ENCODE measurements at regions not wholly inside any gene's neighbourhood (a gene's known extent, or its start where the extent isn't known, plus 50 kb on each side); places are given as distances from the start of the nearest gene placed in this dataset.

GRCh38 chr10:21069278-21069677 lies 172.2 kb upstream of the NEBL start:
- Histone ChIP-seq H3K36me3 (ENCODE audit: control insufficient read depth in 2 of 2, extremely low read depth in 1 of 2, insufficient read depth in 2 of 2, low read length in 2 of 2) (no peaks in the 10 kb centered on the region), H3K9me3 (ENCODE audit: control insufficient read depth, low read depth, low read length) (no peaks in the 10 kb centered on the region), H3K4me1 (ENCODE audit: control insufficient read depth, extremely low read depth, insufficient read depth, low read length) (no peaks in the 10 kb centered on the region), H4K20me1 (ENCODE audit: control insufficient read depth, extremely low read depth, insufficient read depth, low read length) (no peaks in the 10 kb centered on the region), H2AFZ (ENCODE audit: control insufficient read depth, low read length) (no peak overlapping the region), H3K9ac (ENCODE audit: control insufficient read depth, extremely low read depth, insufficient read depth, low read length) (no peak overlapping the region), H3K4me2 (ENCODE audit: control insufficient read depth, extremely low read depth, insufficient read depth, low read depth, low read length) (no peak overlapping the region), H3K27ac (ENCODE audit: control insufficient read depth, insufficient read depth, low read length) (no peak overlapping the region), H3K79me2 (ENCODE audit: control insufficient read depth, insufficient read depth, low read length) (no peaks in the 10 kb centered on the region), H3K9me1 (ENCODE audit: control insufficient read depth, extremely low read depth, insufficient read depth, low read length) (no peaks in the 10 kb centered on the region), H3K4me3 (ENCODE audit: control insufficient read depth in 2 of 3, extremely low read depth in 1 of 3, insufficient read depth in 2 of 3, low read depth in 1 of 3, low read length in 3 of 3) (no peak overlapping the region), H3K27me3 (ENCODE audit: control insufficient read depth, extremely low read depth, insufficient read depth, low read length) (no peaks in the 10 kb centered on the region)
- FAIRE-seq (no peak), DNase-seq (ENCODE audit: low read depth, low spot score) (no peak)
- dilution Hi-C loops (cut with MboI; ENCODE audit: extremely low pct_ligation_motif_present, low sequenced_read_pairs), result no loop called here
- TF ChIP-seq CTCF (optimal IDR thresholded peaks at IDR 0.05 in 1 of 3, IDR thresholded peaks at IDR 0.05 in 1 of 3, conservative IDR thresholded peaks at IDR 0.05 in 1 of 3; ENCODE audit: extremely low read depth in 1 of 3, insufficient read depth in 2 of 3, low read length in 3 of 3), result no peak
- no peak for TF ChIP-seq EZH2 (IDR thresholded peaks at IDR 0.05; ENCODE audit: low read length)

DNA sequence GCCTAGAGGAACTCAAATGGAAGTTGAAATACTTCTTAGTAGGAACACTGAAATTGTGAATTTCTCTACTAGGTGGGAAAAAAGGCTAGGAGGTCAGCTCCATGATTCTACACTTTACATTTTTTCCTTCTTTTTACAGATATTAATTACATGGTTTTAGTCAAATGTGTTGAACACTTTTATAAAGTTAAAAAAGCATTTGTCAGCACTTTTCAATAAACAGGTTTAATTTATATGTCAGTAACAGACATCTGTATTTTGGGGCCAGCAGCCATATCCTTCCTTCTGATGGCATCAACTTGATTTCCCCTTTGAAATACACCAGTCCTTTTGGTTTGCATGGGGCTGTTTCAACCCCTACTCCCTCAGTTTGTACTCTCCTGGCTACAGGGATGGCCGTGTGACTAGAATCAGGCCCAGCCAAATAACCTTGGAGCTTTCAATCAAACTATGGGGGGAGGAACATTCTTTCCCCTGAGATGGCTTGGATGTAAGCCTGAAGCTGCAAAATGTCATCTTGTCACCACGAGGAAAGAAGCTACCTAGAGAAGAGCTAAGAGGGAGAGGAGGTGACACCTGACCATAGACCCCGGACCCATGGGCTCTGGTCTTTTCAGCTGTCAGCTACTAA lies 171.0 kb upstream of the NEBL start:
- dilution Hi-C loops (cut with MboI; ENCODE audit: extremely low pct_ligation_motif_present, low sequenced_read_pairs), result no loop called here
- DNase-seq (ENCODE audit: low read depth, low spot score) (no peak), FAIRE-seq (no peak)
- no peaks in the 10 kb centered on the region for H3K4me1 ChIP-seq (ENCODE audit: control insufficient read depth, extremely low read depth, insufficient read depth, low read length)
- H3K4me3 ChIP-seq (ENCODE audit: control insufficient read depth in 2 of 3, extremely low read depth in 1 of 3, insufficient read depth in 2 of 3, low read depth in 1 of 3, low read length in 3 of 3), result no peak overlapping the region
- no peaks in the 10 kb centered on the region for H3K79me2 ChIP-seq (ENCODE audit: control insufficient read depth, insufficient read depth, low read length)
- no peak overlapping the region for H3K4me2 ChIP-seq (ENCODE audit: control insufficient read depth, extremely low read depth, insufficient read depth, low read depth, low read length)
- no peaks in the 10 kb centered on the region for H3K27me3 ChIP-seq (ENCODE audit: control insufficient read depth, extremely low read depth, insufficient read depth, low read length)
- no peak for TF ChIP-seq EZH2 (IDR thresholded peaks at IDR 0.05; ENCODE audit: low read length)
- no peak for TF ChIP-seq CTCF (optimal IDR thresholded peaks at IDR 0.05 in 1 of 3, IDR thresholded peaks at IDR 0.05 in 1 of 3, conservative IDR thresholded peaks at IDR 0.05 in 1 of 3; ENCODE audit: extremely low read depth in 1 of 3, insufficient read depth in 2 of 3, low read length in 3 of 3)
- H3K36me3 ChIP-seq (ENCODE audit: control insufficient read depth in 2 of 2, extremely low read depth in 1 of 2, insufficient read depth in 2 of 2, low read length in 2 of 2), result no peaks in the 10 kb centered on the region
- H3K9me1 ChIP-seq (ENCODE audit: control insufficient read depth, extremely low read depth, insufficient read depth, low read length), result no peaks in the 10 kb centered on the region
- H3K9me3 ChIP-seq (ENCODE audit: control insufficient read depth, low read depth, low read length), result no peaks in the 10 kb centered on the region
- H3K27ac ChIP-seq (ENCODE audit: control insufficient read depth, insufficient read depth, low read length), result no peak overlapping the region
- no peak overlapping the region for H3K9ac ChIP-seq (ENCODE audit: control insufficient read depth, extremely low read depth, insufficient read depth, low read length)
- H4K20me1 ChIP-seq (ENCODE audit: control insufficient read depth, extremely low read depth, insufficient read depth, low read length), result no peaks in the 10 kb centered on the region
- no peak overlapping the region for H2AFZ ChIP-seq (ENCODE audit: control insufficient read depth, low read length)

All from keratinocyte (primary cell).